ENCODE measurements at regions not wholly inside any gene's neighbourhood (a gene's known extent, or its start where the extent isn't known, plus 50 kb on each side); places are given as distances from the start of the nearest gene placed in this dataset.
A peak's percentile ranks its signal among the peaks of the same experiment; 100 is the strongest.
"Not testable (repeated sequence)": the region's sequence is repeated elsewhere in the genome, so short reads cannot be mapped to it uniquely, and the experiment has no call there.

DNA sequence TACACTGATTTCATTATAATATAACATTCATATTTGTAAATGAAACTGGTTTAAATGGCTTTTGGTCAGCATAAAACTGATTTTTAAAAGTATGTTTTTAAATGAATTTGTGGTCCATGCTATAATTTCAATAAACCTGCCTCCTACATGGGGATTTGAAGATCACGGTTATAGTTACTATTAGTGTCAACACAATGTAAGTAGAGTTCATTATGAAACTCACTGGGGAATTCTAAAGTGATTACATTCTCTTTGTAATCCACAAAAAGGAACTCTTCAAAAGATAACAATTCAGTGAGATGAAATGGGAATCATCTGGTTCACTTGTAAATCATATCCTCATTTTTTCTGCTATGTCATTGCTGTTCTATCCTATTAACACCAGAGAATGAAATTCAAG lies 204.5 kb upstream of the G2E3 start:
- no peaks in the 10 kb centered on the region for H3K36me3 Mint-ChIP-seq (ENCODE audit: low read depth)
- TF ChIP-seq, protein P1, sequence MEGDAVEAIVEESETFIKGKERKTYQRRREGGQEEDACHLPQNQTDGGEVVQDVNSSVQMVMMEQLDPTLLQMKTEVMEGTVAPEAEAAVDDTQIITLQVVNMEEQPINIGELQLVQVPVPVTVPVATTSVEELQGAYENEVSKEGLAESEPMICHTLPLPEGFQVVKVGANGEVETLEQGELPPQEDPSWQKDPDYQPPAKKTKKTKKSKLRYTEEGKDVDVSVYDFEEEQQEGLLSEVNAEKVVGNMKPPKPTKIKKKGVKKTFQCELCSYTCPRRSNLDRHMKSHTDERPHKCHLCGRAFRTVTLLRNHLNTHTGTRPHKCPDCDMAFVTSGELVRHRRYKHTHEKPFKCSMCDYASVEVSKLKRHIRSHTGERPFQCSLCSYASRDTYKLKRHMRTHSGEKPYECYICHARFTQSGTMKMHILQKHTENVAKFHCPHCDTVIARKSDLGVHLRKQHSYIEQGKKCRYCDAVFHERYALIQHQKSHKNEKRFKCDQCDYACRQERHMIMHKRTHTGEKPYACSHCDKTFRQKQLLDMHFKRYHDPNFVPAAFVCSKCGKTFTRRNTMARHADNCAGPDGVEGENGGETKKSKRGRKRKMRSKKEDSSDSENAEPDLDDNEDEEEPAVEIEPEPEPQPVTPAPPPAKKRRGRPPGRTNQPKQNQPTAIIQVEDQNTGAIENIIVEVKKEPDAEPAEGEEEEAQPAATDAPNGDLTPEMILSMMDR (conservative IDR thresholded peaks at IDR 0.05) = no peak
- H3K27ac Mint-ChIP-seq (ENCODE audit: unreplicated experiment) = no peak overlapping the region
- H3K9me3 Mint-ChIP-seq = no peaks in the 10 kb centered on the region
- H3K4me1 Mint-ChIP-seq = peaks cover 16% of the 10 kb centered on the region
- no peak overlapping the region for H3K4me3 Mint-ChIP-seq
- peaks cover 2% of the 10 kb centered on the region for H3K27me3 Mint-ChIP-seq (ENCODE audit: low read depth)
- no peak for DNase-seq (ENCODE audit: low read depth, low spot score)

DNA sequence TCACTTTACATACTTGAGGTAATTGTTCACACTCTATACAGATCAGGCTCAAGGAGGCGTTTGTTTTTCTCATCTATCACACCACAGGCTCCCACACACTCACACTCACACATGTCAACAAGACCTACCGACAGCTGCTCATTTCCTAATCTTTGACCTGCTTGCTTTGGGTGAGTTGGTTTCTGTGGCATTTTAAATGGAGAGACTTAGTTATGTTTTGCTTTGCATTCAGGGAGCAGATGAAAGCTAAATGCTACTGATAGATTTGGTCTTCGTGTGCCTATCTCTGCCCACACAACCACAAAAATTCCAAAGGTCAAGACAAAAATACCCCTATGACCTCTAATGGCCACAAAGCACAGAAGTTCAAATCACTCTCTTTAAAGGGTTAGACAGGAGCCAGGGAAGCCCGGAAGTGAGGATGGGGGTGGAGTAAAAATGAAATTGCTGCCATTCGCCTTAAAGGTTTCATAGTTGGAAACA lies 203.5 kb upstream of the G2E3 start:
- H3K27me3 Mint-ChIP-seq (ENCODE audit: low read depth) = peaks cover under 1% of the 10 kb centered on the region
- no peak overlapping the region for H3K4me3 Mint-ChIP-seq
- H3K27ac Mint-ChIP-seq (ENCODE audit: unreplicated experiment) = no peak overlapping the region
- no peak for DNase-seq (ENCODE audit: low read depth, low spot score)
- H3K36me3 Mint-ChIP-seq (ENCODE audit: low read depth) = no peaks in the 10 kb centered on the region
- H3K9me3 Mint-ChIP-seq = no peaks in the 10 kb centered on the region
- TF ChIP-seq, protein P1 (conservative IDR thresholded peaks at IDR 0.05) = no peak
- H3K4me1 Mint-ChIP-seq = peaks cover 16% of the 10 kb centered on the region

DNA sequence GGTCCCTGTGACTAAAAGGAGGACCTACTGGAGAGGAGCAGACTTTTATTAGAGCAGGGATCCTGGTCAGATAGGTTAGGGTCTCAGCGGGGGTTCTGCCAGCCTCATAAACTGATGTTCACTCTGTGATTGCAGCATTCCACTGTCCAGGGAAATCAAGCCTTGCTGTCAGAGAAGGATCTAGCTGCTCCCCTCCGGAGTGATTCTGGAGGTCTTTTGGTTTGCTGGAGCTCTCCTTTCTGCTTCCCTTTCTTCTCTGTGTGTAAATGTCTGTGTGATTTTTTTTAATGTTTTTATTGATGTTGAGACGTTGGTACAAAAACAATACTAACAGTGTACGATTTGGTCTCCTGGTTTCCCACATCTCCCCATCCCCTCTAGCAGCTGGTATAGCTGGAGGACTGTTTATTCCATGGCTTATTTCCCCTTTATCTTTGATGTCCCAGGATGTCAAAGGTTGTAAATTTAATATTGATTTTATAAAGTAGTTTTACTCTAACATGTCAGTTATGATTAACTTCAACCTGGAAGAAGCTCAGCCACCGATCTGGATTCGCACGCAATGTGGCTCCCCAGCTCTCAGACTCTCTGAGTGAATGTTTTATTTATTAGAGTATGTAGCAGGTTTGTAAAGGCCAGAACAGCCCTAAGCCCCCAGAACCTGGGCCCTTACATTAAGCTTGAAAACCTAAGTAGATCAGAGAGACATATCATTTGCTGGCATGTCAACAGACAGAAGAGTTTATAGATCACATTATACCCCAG lies 202.3 kb upstream of the G2E3 start:
- TF ChIP-seq, protein P1 (conservative IDR thresholded peaks at IDR 0.05) = no peak
- Mint-ChIP-seq H3K27ac (ENCODE audit: unreplicated experiment) (no peak overlapping the region), H3K9me3 (no peaks in the 10 kb centered on the region), H3K4me3 (no peak overlapping the region), H3K36me3 (ENCODE audit: low read depth) (no peaks in the 10 kb centered on the region), H3K27me3 (ENCODE audit: low read depth) (no peaks in the 10 kb centered on the region), H3K4me1 (peaks cover 16% of the 10 kb centered on the region)
- DNase-seq (ENCODE audit: low read depth, low spot score) = no peak

GRCh38 chr14:30357791-30358190 lies 201.2 kb upstream of the G2E3 start:
- Mint-ChIP-seq H3K4me3 (no peak overlapping the region), H3K9me3 (no peaks in the 10 kb centered on the region), H3K27me3 (ENCODE audit: low read depth) (no peaks in the 10 kb centered on the region), H3K27ac (ENCODE audit: unreplicated experiment) (no peak overlapping the region), H3K36me3 (ENCODE audit: low read depth) (no peaks in the 10 kb centered on the region), H3K4me1 (peaks cover 16% of the 10 kb centered on the region)
- DNase-seq (ENCODE audit: low read depth, low spot score) = no peak
- TF ChIP-seq, protein P1 (conservative IDR thresholded peaks at IDR 0.05) = no peak

GRCh38 chr14:30362369-30363218 lies 196.4 kb upstream of the G2E3 start:
- Mint-ChIP-seq H3K4me1 (peaks cover 5% of the 10 kb centered on the region), H3K4me3 (peak overlapping the region; percentile 1), H3K36me3 (ENCODE audit: low read depth) (no peaks in the 10 kb centered on the region), H3K27ac (ENCODE audit: unreplicated experiment) (no peak overlapping the region), H3K9me3 (no peaks in the 10 kb centered on the region), H3K27me3 (ENCODE audit: low read depth) (no peaks in the 10 kb centered on the region)
- TF ChIP-seq, protein P1 (conservative IDR thresholded peaks at IDR 0.05) = no peak
- no peak for DNase-seq (ENCODE audit: low read depth, low spot score)

DNA sequence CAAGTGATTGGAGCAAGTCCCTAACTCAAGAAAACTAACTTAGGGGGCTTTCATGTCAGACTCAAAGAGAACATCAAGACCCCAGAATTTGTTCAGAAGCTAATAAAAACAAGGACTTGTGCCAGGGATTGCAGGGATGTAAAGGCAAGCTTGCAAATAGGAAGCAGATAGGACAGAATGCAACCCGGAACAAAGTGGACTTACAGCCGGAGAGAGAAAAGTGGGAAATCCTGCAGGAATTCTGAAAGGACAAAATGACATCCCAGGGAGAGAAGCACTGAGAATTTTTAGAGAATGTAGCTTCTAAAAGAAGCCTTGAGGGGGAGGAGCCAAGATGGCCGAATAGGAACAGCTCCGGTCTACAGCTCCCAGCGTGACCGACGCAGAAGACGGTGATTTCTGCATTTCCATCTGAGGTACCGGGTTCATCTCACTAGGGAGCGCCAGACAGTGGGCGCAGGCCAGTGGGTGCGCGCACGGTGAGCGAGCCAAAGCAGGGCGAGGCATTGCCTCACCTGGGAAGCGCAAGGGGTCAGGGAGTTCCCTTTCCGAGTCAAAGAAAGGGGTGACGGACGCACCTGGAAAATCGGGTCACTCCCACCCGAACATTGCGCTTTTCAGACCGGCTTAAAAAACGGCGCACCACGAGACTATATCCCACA lies 195.6 kb upstream of the G2E3 start:
- DNase-seq (ENCODE audit: low read depth, low spot score); H3K36me3 Mint-ChIP-seq (ENCODE audit: low read depth); H3K4me1 Mint-ChIP-seq; H3K27me3 Mint-ChIP-seq (ENCODE audit: low read depth); H3K9me3 Mint-ChIP-seq: not testable (repeated sequence)
- H3K4me3 Mint-ChIP-seq = peak overlapping the region; percentile 1
- peak overlapping the region; percentile 35 for H3K27ac Mint-ChIP-seq (ENCODE audit: unreplicated experiment)
